ENCODE measurements at regions not wholly inside any gene's neighbourhood (a gene's known extent, or its start where the extent isn't known, plus 50 kb on each side); places are given as distances from the start of the nearest gene placed in this dataset.

DNA sequence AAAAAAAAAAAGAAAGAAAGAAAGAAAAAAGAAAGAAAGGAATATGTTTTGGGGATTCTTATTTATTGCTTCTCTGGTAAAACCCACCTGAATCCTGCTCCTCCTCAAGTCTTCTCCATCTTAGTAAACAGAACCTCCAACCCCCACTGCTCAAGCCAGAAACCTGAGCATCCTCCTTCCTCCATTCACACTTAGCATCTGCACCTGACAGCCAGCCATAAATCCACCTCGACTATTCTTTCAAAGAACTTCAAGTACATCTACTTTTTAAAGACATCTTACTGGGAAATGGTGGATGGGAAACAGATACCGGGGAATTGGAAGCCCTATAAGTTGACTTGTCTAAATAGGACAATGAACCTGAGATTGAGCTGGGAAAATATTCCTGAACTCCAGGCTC, 519.9 kb upstream of the DPP6 start:
- DNase-seq (ENCODE audit: low spot score) = no peak
- TF ChIP-seq, protein P1, sequence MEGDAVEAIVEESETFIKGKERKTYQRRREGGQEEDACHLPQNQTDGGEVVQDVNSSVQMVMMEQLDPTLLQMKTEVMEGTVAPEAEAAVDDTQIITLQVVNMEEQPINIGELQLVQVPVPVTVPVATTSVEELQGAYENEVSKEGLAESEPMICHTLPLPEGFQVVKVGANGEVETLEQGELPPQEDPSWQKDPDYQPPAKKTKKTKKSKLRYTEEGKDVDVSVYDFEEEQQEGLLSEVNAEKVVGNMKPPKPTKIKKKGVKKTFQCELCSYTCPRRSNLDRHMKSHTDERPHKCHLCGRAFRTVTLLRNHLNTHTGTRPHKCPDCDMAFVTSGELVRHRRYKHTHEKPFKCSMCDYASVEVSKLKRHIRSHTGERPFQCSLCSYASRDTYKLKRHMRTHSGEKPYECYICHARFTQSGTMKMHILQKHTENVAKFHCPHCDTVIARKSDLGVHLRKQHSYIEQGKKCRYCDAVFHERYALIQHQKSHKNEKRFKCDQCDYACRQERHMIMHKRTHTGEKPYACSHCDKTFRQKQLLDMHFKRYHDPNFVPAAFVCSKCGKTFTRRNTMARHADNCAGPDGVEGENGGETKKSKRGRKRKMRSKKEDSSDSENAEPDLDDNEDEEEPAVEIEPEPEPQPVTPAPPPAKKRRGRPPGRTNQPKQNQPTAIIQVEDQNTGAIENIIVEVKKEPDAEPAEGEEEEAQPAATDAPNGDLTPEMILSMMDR (IDR thresholded peaks at IDR 0.05; ENCODE audit: extremely low read depth, missing control alignments) = no peak

- no peak for DNase-seq (ENCODE audit: low spot score)
- TF ChIP-seq, protein P1 (IDR thresholded peaks at IDR 0.05; ENCODE audit: extremely low read depth, missing control alignments) = no peak
These were observed 514.9 kb upstream of the DPP6 start for GRCh38 chr7:153537271-153537670.

DNA sequence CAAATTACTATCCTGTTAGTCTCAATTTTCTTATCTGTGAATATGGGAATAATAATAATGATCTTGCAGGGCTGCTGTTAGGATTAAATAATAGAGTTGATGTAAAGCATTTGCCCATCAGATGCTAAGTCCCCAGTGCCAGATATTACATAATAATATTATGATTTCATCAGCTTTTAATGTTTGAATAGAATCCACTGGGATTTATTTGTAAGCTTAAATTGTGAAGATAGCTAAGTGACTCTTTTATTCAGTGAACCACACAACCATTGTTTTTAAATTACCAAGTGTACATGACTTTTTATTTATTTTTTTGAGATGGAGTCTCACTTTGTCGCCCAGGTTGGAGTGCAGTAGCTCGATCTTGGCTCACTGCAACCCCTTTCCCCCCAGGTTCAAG, 510.3 kb upstream of the DPP6 start:
- TF ChIP-seq, protein P1 (IDR thresholded peaks at IDR 0.05; ENCODE audit: extremely low read depth, missing control alignments) = no peak
- no peak for DNase-seq (ENCODE audit: low spot score)

GRCh38 chr7:153543232-153543631, 509.0 kb upstream of the DPP6 start:
- DNase-seq (ENCODE audit: low spot score) = no peak
- TF ChIP-seq, protein P1 (IDR thresholded peaks at IDR 0.05; ENCODE audit: extremely low read depth, missing control alignments) = no peak

- no peak for DNase-seq (ENCODE audit: low spot score)
- TF ChIP-seq, protein P1 (IDR thresholded peaks at IDR 0.05; ENCODE audit: extremely low read depth, missing control alignments) = no peak
These were observed 502.0 kb upstream of the DPP6 start for GRCh38 chr7:153550173-153550572.

GRCh38 chr7:153564391-153564790, 487.8 kb upstream of the DPP6 start:
- TF ChIP-seq, protein P1 (IDR thresholded peaks at IDR 0.05; ENCODE audit: extremely low read depth, missing control alignments) = no peak
- DNase-seq (ENCODE audit: low spot score) = no peak

DNA sequence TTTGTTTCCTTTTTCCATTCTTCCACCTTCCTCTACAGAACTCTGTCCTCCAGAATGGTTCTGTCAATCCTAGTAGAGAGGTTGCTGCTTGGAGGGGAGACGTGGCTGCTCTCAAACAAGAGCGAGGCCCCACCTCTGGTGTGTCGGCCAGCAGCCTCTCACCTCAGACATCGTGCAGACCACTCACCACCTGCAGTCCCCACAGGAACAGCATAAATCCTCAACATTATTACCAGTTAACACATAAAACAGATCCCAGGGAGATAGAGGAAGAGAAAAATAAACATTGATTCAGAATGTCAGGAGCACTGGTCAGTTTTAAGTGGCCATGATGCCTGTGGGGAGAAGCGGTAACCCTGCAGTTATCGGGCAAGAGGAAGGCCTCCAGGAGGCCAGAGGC, 485.9 kb upstream of the DPP6 start:
- DNase-seq (ENCODE audit: low spot score) = no peak
- TF ChIP-seq, protein P1 (IDR thresholded peaks at IDR 0.05; ENCODE audit: extremely low read depth, missing control alignments) = no peak

Measured in GM20000 (cell line).